Muscle of arm (tissue), 1 donor: ENCODE measurements at regions not wholly inside any gene's neighbourhood (a gene's known extent, or its start where the extent isn't known, plus 50 kb on each side); places are given as distances from the start of the nearest gene placed in this dataset.
"Not testable (repeated sequence)": the region's sequence is repeated elsewhere in the genome, so short reads cannot be mapped to it uniquely, and the experiment has no call there.

Experiments used
- DNase-seq: peaks from one replicate; pipeline ENCODE4 v3.0.0-alpha.2; 2013

DNA sequence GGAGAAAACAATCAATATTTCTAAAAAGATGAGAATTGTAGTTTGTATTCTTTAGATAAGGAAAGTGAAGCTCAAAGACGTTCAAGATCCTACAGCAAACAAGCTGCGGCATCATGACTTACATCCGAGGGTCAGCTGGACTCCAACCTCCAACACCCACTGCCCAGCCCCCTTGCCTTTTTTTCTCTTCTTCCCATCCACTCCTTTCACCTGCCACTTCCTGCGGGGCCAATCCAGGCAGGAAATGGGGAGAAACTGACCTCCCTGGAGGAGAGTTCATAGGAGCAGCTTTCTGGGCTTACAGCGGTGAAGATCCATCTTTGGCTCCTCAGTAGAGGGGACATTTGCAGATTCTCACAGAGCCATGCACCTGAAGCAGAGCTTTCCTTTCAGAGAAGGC is 361.5 kb downstream of the PTPRU start:
- no peak for DNase-seq

DNA sequence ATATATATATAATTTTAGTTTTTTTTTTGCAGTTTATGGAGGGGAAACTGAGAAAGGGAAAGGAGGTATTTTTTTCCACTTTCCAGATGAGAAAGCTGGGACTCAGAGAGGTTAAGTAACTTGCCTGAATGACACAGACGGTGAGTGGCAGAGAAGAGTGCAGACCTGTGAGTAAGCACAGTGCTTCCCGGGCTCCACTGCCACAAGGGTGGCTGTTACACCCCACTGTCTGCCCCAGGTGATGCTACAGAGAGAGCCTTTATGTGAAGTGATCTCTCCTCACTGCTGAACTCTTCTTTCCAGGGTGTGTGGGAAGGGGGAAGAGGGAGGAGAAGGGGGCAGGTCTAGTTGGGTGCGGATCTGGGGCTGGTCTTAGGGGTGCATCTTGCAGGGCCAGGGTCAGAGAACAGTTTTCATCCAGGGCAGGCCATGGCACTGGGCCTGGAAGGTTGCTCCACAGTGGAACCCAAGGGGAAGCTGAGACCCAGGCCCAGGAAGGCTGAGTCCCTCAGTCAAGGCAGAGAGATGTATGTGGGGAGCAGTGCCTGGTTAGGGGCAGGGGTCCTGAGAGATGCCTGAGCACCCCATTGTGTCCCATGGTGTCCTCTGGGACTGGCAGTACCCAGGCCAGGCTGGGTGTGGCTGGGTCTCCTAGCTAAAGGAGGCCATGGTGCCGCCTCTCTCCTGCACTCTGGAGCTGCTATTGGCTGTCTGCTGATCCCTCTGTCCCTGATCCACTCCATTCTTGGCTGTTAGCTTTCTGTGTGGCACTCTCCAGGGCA is 357.5 kb downstream of the PTPRU start:
- no peak for DNase-seq

DNA sequence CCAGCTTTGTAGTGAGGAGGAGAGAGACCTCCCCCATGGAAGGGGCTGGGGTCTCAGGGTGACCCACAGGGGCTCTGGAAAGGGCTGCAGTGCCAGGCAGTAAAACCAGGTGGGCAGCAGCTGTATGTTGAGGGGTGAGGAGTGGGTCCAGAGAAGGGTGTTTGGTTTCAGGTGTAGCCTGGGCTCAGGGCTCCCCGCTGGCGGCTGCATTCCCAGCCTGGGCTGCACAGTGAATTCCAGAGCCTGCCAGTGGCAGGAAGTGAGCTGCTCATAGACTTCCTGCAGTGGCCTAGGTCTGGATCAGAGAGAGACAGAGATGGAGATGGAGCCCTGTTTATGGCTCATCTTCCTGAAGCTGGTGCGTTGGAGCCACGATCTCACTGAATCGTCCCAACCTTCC is 356.4 kb downstream of the PTPRU start:
- no peak for DNase-seq

DNA sequence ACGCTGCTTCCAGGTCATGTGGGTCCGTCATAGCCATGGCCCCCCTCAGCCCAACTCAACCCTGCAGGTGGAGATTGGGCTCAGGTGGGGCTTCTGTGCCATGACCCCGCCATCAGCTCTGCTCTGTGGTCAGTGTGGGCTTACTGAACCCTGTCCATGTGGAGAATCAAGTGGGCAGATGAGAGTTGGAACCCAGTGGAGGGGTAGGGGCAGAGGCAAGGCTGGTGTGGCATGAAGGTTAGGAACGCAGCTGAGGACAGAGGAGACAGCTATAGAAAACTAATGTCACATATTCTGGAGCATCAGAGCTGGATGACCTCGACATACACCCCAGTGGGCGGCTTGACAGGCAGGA is 355.9 kb downstream of the PTPRU start:
- DNase-seq: no peak

DNA sequence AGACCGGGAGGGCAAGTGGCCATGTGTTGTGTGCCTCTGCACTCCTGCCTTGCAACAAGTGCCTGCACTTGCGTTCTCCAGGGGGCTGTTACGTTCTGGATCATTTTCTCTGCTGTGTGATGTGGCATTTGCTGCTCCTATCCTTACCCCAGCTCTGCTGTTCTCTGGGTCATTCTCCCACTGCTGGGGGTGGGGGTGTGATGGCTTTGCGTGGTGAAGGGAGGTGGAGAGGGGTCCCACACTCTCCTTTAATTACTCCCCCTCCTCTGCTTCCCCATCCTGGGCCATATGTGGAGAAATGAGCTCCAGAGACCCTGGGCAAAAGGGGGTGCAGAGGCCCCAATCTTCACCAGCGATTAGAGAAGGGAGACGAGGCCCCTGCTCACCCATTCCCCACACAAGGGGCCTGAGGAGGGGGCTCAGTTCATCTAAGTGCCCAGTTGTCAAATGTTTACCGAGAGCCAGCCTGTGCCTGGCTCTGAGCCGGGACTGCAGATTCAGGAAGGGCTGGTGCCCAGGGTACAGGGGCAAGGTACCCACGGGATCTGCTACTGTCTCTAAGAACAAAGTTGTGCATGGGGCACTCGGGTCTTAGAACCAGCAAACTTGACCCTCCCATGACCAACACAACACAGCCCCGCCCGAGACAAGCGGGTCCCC is 355.4 kb downstream of the PTPRU start:
- DNase-seq: no peak

DNA sequence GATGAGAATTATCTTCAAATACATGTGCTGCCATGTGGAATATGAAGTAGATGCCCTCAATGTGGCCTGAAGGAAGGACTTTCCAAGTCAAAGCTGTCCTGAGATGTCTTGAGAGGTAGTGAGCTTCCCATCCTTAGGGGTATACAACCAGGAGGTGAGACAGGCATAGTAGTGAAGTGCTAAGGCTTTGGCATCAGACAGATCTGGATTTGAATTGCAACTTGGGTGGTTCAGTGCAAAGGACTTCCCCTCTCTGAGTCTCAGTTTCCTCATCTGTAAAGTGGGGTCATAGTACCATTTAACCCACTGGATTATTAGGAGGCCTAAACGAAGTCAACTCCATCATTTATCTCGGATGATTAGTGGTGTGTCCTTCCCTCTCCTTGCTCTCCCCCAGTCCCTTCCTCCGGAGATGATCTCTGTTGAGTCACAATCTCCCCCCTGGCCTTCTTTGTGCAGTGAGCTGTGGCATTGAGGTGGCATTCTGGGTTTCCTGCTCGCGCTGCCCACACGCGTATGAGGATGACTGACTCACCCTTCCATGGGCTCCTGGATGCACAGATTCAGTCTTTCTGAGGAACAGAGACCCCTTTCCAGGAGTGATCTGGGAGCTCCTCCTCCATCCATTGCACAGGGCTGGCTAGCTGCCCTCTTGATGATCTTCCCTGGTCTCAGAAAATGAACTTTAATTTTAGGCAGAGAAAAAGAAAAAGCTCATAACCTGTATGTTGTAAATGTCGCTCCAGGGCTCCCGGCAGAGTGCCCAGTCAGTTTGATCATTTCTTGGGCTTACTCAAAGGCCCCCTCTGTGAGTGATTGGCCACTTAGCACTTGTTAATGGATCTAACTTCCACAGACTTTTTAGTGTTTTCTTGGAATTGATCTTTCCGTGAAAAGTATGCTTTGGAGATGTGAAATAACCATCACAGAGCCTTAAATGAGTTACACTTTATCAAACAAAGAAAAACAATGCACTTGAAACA is 354.6 kb downstream of the PTPRU start:
- DNase-seq: no peak

DNA sequence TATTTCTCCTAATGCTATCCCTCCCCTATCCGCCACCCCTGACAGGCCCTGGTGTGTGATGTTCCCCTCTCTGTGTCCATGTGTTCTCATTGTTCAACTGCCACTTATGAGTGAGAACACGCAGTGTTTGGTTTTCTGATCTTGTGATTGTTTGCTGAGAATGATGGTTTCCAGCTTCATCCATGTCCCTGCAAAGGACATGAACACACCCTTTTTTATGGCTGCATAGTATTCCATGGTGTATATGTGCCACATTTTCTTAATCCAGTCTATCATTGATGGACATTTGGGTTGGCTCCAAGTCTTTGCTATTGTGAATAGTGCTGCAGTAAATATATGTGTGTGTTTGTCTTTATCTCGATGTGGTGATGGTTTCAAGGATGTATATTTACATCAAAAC is 353.4 kb downstream of the PTPRU start:
- not testable (repeated sequence) for DNase-seq

DNA sequence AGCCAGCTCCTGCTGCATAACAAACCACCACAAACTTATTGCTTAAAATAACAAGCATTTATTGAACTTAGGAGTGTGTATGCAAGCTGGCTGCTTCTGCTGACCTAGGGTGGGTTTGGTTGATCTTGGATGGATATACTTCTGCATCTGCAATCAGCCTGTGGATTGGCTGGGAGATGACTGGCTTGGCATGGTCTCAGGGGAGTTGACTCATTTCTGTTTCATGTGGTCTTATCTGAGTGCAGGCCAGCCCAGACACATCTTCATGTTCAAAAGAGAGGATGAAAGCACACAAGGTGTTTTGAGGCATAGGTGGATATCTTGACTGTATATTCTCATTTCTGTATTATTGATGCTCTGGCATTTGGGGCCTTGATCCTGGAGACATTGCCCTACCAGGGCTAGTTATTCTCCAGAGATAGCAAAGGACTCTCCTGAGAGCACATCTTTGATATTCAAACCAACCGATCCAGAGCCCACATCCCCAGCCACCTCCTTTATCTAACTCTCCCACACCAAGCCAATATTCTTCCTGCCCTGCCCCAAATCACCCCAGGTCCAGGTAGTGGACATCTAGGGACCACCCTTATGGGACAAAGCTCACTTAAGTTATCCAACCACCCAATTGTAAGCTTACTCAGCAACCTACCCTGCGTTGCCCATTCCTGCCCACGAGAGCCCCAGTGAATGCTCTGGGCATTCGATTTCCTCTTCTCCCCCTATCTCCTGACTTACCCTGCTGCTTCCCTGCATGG is 350.8 kb downstream of the PTPRU start:
- no peak for DNase-seq

DNA sequence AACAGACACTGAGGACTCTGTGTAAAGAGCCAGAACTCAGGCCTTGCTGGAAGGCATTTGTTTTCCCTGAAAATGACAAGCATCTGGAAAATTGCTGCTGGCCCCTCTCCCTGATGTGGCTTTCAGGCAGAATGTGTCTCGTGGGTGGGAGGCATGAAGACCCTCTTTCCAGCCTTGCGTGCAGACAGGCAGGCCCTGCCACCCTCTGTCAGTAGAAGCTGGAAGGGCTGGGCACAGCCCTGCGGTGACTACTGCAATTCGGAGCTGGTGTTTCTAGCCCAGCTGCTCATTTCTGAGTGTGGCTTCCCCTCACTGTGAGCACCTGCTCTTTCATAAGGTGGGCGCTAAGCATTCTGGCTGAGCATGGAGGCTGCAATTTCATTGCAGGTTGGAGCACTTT is 349.9 kb downstream of the PTPRU start:
- DNase-seq: no peak

DNA sequence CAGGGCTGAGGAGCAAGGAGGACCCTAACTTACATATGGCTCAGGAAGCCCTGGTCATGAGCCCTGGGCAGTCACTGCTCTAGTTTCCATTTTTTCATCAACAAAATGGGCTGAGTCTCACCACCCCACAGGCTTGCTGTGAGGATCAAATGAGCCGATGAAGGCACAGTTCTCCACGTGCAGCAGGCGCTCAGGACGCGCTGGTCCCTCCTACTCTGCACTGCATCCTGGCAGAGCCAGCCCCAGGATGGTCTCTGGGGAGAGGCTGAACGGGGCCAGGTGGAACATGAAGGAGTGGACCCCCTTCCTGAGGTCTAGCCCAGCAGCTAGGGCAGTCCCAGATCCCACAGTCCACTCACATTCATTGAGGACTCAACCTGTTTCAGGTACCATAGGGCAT is 349.3 kb downstream of the PTPRU start:
- no peak for DNase-seq

DNA sequence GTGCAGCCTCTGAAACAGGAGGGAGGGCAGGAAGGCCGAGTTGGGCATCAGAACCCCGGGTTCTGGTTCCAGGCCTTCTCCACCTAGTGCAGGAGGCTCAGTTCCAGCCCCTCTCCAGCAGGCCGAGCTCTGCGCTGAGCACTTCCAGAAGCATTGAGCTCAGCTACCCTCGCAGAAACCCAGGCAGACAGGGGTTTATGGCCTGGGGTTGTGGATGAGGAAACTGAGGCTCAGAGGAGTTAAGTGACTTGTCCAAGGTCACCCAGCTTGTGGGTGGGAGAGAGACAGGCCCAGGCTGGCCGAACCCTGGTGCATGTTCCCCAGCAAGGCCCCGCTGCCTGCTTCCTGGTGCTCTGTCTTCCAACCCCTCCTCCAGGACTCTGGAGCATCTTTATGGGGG is 348.9 kb downstream of the PTPRU start:
- no peak for DNase-seq

DNA sequence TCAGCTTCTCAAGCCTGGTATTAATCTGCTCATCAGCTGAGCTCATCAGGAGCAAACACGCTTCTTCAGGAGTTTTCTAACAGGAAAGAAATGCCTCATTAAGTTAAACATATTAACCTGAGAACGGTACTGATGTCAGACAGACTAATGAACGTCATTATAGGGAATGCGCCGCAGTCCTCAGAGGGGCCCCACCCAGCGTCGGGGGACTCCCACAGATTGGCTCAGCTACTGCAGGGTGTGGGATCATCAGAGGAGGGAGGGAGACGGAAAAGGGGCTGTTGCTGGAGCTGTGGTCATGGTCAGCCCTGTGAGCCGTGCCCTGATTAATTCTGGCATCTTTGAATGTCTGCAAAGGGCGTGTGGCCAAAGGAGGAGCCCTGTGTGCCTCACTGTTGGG is 348.5 kb downstream of the PTPRU start:
- no peak for DNase-seq

DNA sequence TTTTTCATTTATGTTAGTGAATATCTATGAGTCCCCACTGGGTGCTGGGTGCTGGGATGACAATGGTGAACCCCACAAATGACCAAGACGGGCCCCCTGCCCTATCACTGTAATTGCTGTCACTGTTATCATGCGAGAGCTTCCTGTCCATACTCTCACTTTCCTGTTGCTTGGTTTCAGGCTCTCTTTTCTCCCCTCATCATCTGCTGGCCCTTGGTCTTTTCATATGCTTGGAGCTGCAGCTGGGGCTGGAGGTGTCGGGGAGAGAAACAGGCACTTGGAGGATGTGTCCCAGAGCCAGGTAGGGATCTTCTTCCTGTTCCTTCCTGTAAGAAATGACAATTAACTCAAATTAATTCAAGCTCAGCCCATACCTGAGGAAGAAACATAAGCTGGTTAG is 348.0 kb downstream of the PTPRU start:
- DNase-seq: no peak

DNA sequence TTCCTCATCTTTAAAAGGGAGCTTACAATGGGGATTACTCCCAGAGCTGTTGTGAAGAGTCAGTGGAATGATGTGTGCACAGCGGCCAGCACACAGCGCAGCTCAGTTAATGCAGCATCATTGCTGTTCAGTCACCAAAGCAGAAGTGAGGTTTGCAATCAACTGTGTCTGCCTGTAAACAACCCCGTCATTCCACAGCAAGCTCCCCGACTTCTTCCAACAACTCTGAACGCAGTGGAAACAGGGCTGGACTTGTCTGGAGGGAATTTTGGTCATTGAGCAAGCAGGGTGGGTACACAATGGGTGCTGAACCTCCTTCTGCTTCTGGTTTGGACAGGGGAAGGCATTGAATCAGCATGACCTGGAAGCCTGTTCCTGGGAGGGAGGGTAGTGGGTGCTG is 347.4 kb downstream of the PTPRU start:
- no peak for DNase-seq

DNA sequence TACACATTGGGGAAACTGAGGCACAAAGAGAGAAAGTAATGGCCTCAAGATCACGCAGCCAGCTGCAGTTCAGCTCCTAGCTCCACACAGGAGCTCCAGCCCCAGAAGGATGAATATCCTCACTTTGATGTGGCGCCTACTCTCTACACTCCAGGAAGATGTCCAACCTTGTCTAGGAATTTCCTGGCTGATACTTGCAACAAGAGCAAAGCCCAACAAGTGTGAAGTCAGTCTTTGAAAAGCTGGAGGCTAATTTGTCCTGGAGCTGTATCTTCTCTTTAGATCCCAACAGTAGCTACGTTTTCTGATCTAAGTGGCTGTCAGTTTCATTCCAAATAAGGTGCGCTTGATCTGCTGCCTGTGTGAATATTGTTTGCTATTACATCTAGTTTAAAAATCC is 344.9 kb downstream of the PTPRU start:
- DNase-seq: no peak

DNA sequence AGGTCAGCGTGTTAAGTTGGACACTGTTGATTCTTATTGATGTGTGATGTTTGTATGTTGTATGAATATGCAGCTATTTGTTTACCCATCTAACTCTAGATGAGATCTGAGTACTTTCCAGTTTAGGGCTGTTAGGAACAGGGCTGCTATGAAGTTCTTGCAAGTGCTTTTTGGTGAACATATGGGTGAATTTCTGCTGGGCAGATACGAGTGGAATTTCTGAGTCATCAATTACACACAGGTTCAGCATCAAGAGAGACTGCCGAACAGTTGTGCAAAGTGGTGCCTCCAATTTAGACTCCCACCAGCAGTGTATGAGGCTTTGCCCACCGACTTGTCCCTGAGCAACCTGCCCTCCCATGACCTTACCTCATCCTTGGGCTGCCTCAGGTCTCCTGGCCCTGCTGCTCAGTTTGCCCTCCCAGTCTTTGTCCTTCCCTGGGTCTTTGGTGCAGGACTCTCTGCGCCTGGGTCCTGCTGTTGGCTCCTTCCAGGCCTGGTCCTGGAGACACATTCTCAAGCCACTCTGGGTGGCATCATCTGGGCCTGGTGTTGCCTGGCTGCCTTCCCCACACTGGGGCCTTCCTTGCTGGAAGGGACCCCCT is 343.6 kb downstream of the PTPRU start:
- DNase-seq: no peak

DNA sequence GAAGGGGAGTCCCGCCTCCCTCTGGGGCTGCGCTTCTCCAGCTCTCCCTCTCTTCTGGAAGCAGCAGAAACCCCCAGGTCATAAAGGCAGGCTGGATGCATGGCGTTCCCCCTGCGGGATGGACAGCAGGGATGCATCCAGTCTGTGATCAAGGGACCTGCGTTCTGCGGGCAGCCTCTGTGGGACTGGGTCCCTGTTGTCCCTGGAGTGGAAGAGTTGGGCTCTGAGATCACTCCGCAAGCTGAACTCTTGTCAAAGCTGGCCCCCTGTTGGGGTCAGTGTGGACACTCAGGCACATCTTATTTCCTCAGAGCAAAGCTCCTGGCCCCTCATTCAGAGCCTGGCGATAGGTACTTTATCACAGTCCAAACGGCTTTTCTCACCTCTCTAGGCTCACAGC is 341.2 kb downstream of the PTPRU start:
- no peak for DNase-seq

DNA sequence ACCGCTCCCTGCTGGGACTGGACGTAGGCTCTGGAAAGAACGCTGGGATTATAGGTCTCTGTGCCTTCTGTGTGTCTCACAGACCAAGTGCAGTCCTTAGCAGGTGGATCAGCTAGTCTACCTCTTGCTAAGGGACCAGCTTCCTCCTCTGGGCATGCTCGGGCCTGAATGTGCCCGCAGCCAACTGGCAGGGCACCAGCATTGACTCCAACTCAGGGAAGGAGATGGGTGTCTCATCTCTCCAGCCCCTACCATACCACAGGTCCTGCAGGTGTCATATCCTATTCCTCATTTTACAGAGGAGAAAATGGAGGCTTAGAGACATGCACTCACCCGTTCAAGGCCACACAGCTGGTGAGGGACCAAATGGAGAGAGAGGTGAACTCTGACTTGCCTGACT is 340.2 kb downstream of the PTPRU start:
- no peak for DNase-seq

DNA sequence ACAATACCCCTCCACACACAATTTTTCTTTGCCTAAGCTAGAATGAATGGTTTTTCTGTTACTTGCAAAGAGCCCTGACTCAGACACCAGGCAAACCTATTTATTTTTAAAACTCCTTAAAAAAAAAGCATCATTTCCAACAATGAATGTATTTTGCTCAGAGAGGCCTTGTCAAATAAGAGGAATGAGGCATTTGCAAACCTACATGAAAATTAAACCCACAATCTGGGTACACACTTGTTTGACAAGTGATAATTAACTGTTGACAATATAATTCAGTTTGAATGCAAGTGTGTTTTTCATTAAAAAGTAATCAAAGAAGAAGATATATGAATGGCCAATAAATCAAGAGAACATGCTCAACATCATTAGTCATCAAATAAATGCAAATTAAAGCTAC is 339.5 kb downstream of the PTPRU start:
- DNase-seq: no peak

DNA sequence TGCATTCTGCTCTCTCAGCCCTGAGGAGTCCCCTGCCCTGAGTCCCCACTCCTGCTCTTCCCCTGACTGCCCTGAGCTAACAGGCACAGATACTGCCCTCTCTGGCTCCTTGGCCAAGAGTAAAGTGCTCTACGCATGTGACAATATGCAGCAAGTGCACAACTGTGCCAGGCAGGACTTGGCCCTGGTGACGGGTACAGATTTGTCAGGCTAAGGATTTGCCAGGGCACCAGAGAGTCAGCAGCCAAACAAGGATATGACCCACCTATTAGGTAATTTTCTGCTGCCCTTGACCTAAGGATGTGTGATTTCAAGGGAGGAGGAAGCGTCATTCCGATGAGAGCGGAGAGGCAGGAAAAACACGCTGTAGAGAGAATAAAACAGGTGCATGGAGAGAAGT is 339.0 kb downstream of the PTPRU start:
- DNase-seq: no peak

DNA sequence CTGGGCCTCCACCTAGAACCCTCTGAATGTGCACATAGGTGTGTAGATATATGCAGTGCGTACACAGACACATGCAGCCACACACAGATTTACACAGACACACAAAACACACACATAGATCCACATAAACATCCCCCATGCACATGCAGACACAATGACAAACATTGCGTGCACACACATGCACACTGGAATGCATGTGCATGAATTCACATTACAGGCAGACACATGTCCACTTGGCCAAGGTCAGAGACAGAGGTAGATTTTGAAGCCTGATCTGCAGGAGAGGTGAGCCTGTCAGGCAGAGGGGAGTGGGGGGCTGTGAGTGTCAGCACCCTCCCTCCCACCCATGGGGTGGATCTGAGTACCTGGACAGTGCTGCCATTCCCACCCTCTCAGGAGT is 338.5 kb downstream of the PTPRU start:
- DNase-seq: no peak
